Astrocyte of the hippocampus (primary cell): ENCODE measurements at regions not wholly inside any gene's neighbourhood (a gene's known extent, or its start where the extent isn't known, plus 50 kb on each side); places are given as distances from the start of the nearest gene placed in this dataset.
A peak's percentile ranks its signal among the peaks of the same experiment; 100 is the strongest.
"Not testable (repeated sequence)": the region's sequence is repeated elsewhere in the genome, so short reads cannot be mapped to it uniquely, and the experiment has no call there.

Experiments used
- DNase-seq: peaks from one replicate; pipeline ENCODE4 v3.0.0; 2011; ENCODE audit warnings: low read depth, low spot score

DNA sequence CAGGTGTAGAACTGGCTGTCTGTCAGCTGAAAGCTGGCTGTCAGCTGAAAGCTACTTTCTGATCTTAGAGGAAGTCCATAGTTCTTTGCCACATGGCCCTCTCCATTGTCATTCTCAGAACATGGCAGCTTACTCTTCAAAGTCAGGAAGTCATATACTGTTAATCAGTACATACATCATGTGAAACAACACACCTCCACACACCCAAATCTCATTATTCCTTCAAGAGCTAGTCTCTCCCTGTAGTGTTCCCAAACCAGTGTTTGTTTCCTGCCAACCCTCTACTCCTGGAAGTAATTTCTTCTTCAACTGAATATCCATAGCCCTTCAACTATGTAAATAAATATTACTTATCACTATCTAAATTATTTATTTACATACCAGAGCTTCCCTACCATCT lies 58.9 kb downstream of the OR5AK2 start:
- no peak for DNase-seq

GRCh38 chr11:57049749-57050148 lies 61.0 kb downstream of the OR5AK2 start:
- DNase-seq = no peak

- no peak for DNase-seq
These were observed 66.1 kb downstream of the OR5AK2 start for GRCh38 chr11:57054817-57055216.

- DNase-seq = no peak
These were observed 67.0 kb downstream of the OR5AK2 start for GRCh38 chr11:57055744-57056143.

DNA sequence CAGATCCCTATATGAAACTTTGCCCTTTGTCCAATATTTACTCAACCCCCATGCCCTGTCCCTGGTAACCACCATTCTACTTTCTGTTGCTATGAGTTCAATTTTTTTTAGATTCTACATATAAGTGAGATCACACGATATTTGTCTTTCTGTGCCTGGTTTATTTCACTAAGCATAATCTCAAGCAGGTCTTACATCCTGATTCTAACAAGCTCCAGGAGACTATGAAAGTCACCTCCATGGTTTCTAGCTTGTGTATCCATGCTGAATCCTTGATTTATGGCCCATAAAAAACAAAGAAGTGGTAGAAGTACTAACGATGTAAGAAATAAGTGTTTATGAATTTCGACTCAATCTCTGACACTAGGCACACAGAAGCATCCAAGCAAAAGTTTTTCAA lies 68.0 kb downstream of the OR5AK2 start:
- no peak for DNase-seq

- no peak for DNase-seq
These were observed 68.8 kb downstream of the OR5AK2 start for GRCh38 chr11:57057561-57057960.

DNA sequence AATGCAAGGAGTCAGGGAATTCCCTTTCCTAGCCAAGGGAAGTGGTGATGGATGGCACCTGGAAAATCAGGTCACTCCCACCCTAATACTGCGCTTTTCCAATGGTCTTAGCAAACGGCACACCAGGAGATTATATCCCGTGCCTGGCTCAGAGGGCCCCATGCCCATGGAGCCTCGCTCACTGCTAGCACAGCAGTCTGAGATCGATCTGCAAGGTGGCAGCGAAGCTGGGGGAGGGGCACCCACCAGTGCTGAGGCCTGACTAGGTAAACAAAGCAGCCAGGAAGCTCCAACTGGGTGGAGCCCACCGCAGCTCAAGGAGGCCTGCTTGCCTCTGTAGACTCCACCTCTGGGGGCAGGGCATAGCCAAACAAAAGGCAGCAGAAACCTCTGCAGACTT lies 74.2 kb downstream of the OR5AK2 start:
- not testable (repeated sequence) for DNase-seq

DNA sequence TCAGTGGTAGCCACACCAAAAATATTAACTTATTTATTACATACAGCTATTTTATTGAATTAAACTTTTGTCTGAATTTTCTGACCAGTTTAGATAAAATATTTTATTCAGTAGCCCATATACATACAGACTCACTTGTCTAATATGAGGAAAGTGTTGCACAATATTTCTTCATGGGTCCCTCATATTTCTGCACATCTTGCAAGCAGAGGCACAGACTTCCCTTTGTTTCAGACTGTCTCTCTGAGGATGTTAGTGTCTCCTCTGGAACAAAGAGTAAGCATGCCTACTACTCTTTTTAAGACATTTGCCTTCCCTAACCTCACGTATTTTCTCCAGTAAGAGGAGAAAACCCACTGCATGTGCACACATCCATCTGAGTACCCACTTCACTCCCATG lies 81.2 kb downstream of the OR5AK2 start:
- no peak for DNase-seq

GRCh38 chr11:57071829-57072228 lies 83.1 kb downstream of the OR5AK2 start:
- peak; percentile 33 for DNase-seq

DNA sequence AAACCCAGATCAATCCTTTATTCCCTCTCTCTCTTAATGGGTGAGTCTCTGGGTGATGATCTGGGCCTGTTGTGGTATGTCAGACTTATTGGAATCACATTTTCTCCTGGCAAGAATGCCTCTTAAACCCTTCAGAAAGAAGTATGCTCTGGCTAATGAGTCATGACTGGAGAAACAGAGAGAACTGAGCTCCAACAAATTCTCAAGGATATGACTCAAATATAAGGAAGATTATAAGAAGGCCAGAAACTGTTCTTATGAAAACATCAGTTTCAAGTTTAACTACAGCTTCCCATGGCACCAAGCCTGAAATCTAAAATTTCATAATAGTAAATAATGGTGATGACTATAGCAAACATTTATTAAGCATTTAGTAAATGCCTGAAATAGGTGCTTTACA lies 83.9 kb downstream of the OR5AK2 start:
- peak; percentile 91 for DNase-seq

DNA sequence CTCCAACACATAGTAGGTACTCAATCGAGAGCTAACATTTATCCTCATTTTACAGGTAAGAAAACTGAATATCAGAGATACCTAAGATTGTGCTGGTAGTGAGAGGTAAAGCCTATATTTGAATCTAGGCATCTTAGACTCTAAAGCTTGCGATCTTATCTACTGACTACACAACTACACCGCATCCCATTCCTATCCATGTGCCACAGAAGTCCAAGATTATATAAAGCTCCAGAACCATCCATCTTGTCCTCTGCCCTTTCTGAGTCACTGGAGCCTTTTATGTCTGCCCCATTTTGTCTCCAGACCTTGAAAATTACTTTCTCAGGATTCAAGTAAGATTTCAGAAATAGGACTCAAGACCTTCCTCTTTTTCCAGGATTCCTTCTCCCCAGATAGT lies 84.4 kb downstream of the OR5AK2 start:
- DNase-seq = peak; percentile 18

DNA sequence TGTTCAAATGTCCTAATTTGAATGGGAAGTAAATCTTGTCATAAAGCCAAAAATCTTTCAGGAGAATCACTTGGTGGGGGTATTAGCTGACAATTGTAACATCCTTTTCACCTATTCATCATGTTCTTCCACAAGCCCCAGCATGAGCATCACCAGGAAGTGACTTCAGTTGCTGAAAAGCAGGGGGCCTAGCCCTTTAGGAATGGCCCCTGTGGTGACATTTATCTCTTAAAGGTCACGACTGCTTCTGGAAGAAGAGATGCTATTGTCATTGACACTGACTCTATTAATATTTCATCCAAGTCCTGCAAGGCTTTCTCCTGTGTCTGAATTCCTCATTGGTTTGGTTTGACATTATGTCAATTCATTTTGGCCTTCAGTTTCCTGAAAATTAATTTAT lies 92.6 kb downstream of the OR5AK2 start:
- no peak for DNase-seq

DNA sequence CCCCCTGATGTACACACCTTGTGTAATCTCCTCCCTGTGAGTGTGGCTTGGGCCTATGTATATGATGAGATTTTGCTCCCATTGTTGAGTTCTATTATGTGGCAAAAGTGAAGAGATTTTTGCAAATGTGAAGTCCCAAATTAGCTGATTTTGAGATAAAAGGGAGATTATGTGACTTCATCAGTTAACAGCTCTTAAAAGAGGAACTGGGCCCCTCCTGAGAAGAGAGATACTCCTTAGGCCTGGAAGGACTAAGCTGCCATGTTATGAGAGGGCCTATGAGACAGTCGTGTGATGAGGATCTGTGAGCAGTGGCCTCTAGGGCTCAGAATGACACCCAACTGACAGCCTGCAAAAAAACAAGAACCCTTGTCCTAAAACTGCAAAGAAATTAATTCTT lies 93.4 kb downstream of the OR5AK2 start:
- no peak for DNase-seq

DNA sequence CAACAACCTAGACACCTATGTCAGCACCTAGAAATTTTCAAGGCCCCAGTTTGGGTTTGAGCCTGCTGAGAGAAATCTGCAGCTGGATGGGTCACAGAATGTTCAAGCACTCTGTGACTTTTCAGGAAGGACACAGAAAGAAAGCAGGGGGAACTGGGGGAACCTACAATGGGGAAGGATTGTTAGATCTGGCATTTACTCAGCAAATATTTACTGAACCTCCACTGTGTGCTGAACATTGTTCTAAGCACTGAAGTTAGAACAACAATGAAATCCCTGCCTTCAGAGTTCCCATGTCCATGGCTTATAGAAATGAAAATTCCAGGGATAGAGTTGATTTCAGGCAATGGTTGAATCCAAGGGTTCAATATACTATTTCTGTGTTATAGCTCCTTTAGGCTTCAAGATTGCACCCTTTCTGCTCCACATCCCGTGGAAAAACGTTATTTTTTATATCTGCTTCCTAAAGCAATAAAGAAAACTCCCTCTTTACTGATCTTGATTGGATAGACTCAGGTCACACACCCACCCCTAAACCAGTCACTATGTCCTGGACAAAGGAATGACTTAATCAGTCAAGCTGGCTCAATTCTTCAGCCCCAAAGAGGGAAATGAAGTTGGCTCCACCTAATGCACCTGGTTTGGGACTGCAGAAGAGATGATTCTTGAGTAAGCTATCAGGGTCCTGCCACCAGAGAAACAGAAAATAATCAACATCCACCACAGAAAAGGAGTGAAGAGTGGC lies 95.1 kb downstream of the OR5AK2 start:
- DNase-seq = no peak

- no peak for DNase-seq
These were observed 96.1 kb upstream of the LRRC55 start for GRCh38 chr11:57085611-57086010.

DNA sequence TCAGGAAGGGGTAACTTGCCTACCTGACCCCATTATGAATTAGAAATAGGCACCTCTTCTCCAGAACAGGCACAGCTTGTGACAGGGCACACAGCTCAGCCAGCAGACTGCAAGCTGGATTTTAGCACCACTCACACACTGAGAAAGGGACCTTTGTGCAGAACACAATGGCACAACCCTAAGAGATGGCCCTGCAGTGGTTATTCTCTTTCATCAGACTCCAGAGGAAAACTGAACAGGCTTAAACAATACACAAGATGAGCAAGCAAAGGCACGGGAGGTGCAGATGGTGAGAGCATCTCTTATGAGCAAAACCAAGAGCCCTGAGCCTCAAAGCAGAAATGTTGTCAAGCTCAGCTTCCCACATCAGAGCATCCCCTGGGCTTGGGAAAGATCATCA lies 93.8 kb upstream of the LRRC55 start:
- DNase-seq = no peak

- DNase-seq = no peak
These were observed 89.6 kb upstream of the LRRC55 start for GRCh38 chr11:57092028-57092698.

- DNase-seq = peak; percentile 7
These were observed 87.4 kb upstream of the LRRC55 start for GRCh38 chr11:57094181-57094935.

GRCh38 chr11:57095417-57095816 lies 86.3 kb upstream of the LRRC55 start:
- no peak for DNase-seq

DNA sequence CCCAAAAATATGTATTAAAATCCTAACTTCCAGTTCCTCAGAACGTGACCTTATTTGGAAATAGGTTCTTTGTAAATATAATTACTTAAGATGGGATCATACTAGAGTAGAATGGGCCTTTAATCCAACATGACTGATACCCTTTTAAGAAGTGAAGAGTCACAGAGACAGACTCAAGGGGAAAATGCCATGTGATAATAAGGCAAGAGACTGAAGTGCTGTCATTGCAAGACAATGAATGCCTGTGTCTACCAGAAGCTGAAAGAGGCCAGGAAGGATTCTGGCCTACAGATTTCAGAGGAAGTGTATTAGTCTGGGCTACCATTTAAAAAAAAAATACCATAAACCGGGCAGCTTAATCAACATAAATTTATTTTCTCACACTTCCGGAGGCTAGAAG lies 85.9 kb upstream of the LRRC55 start:
- DNase-seq = no peak

- DNase-seq = no peak
These were observed 84.6 kb upstream of the LRRC55 start for GRCh38 chr11:57097149-57097548.

- no peak for DNase-seq
These were observed 83.6 kb upstream of the LRRC55 start for GRCh38 chr11:57098191-57098590.
